Tibial nerve (tissue), 4 donors: ENCODE measurements at regions not wholly inside any gene's neighbourhood (a gene's known extent, or its start where the extent isn't known, plus 50 kb on each side); places are given as distances from the start of the nearest gene placed in this dataset.

ENCODE experiments used
- DNase-seq, 2 donors: peaks; one replicate each; pipeline ENCODE4 v3.0.0-alpha.2; 2019; ENCODE audit warnings: low spot score in 2 of 2
- H3K27ac ChIP-seq, 4 donors: fragments of 200-600 bp; sonication (generic) in 3 of 4; one replicate each; pipeline ENCODE4 v1.5.1; 2017 to 2019; ENCODE audit warnings: mild to moderate bottlenecking in 1 of 4
- H3K27me3 ChIP-seq, 2 donors: fragments of 200-600 bp; sonication (generic) in 1 of 2; one replicate each; pipeline versions ENCODE4 v1.5.1 to v1.6.0; 2017 to 2019
- H3K36me3 ChIP-seq, 3 donors: fragments of 200-600 bp; sonication (generic); one replicate each; pipeline ENCODE4 v1.5.1; 2018 to 2019
- H3K4me1 ChIP-seq, 4 donors: fragments of 200-600 bp; sonication (generic) in 3 of 4; one replicate each; pipeline ENCODE4 v1.5.1; 2017 to 2019
- H3K4me3 ChIP-seq, 4 donors: fragments of 200-600 bp; sonication (generic) in 3 of 4; one replicate each; pipeline ENCODE4 v1.5.1; 2017 to 2019; ENCODE audit warnings: mild to moderate bottlenecking in 1 of 4, moderate library complexity in 1 of 4
- H3K9me3 ChIP-seq, 4 donors: fragments of 200-600 bp; sonication (generic) in 3 of 4; one replicate each; pipeline ENCODE4 v1.5.1; 2017 to 2019
- EP300 ChIP-seq, 2 donors: sonication (generic); formaldehyde crosslinking; IDR thresholded peaks; one replicate each; pipeline ENCODE4 v1.6.1; 2017; ENCODE audit warnings: antibody characterized with exemption in 2 of 2, mild to moderate bottlenecking in 1 of 2
- POLR2A ChIP-seq, 2 donors: fragments of 450-650 bp; IDR thresholded peaks; one replicate each; pipeline ENCODE4 v1.6.1; 2017; ENCODE audit warnings: antibody characterized with exemption in 2 of 2, mild to moderate bottlenecking in 2 of 2, moderate library complexity in 2 of 2
- WGBS, 2 donors: methylation state at CpG; one replicate each; pipeline ENCODE4 v1.1.5; 2018; 5-methylcytosine and 5-hydroxymethylcytosine counted together
- TF ChIP-seq, protein P1 (sequence below), 5 experiments: fragments of 200-600 bp in 3 of 5; fragments of 450-650 bp in 2 of 5; sonication (generic) in 3 of 5; IDR thresholded peaks; one replicate each; pipeline ENCODE4 v1.5.1; 2016 to 2019; ENCODE audit warnings: antibody characterized with exemption in 5 of 5, mild to moderate bottlenecking in 3 of 5, moderate library complexity in 2 of 5

- H3K27me3 ChIP-seq = no peaks in the 10 kb centered on the region
- H3K27ac ChIP-seq = no peak overlapping the region
- peaks cover 0 to 8% (median 2%) of the 10 kb centered on the region in 4 donors for H3K4me1 ChIP-seq
- no peak for DNase-seq
- H3K36me3 ChIP-seq = no peaks in the 10 kb centered on the region
- H3K9me3 ChIP-seq = no peaks in the 10 kb centered on the region
- WGBS, 2 donors = 42 to 57% methylated on average over 1 of the region's 1 CpG
- H3K4me3 ChIP-seq = no peak overlapping the region
- no peak for TF ChIP-seq POLR2A (IDR thresholded peaks at IDR 0.05)
- TF ChIP-seq, protein P1, sequence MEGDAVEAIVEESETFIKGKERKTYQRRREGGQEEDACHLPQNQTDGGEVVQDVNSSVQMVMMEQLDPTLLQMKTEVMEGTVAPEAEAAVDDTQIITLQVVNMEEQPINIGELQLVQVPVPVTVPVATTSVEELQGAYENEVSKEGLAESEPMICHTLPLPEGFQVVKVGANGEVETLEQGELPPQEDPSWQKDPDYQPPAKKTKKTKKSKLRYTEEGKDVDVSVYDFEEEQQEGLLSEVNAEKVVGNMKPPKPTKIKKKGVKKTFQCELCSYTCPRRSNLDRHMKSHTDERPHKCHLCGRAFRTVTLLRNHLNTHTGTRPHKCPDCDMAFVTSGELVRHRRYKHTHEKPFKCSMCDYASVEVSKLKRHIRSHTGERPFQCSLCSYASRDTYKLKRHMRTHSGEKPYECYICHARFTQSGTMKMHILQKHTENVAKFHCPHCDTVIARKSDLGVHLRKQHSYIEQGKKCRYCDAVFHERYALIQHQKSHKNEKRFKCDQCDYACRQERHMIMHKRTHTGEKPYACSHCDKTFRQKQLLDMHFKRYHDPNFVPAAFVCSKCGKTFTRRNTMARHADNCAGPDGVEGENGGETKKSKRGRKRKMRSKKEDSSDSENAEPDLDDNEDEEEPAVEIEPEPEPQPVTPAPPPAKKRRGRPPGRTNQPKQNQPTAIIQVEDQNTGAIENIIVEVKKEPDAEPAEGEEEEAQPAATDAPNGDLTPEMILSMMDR (IDR thresholded peaks at IDR 0.05) = no peak
- no peak for TF ChIP-seq EP300 (IDR thresholded peaks at IDR 0.05)
Observed at GRCh38 chr18:27411013-27411412, 225.9 kb upstream of the CHST9 start.

DNA sequence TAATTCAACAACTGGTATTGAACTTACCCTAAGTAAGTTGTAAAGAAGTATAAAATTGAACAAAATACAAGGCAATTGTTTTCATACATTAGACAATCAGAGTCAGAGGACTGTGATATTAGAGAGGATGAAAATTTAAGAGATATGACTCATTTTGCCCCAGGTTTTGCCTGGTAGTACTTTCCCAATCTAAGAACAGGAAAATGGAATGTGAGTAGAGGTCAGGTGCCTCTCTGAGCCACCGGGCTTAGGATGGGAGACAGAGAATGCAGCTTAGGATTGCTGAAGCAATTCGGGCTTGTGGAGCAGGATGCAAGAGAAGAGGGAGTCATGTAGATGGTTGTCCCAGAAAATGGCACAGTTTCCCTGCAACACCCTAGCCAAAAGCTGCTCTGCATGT lies 219.7 kb upstream of the CHST9 start:
- 77 to 82% methylated on average over 2 of the region's 2 CpGs for WGBS, 2 donors
- no peak for DNase-seq
- Histone ChIP-seq H3K4me1 (no peaks in the 10 kb centered on the region), H3K27me3 (no peaks in the 10 kb centered on the region), H3K36me3 (no peaks in the 10 kb centered on the region), H3K9me3 (no peaks in the 10 kb centered on the region), H3K27ac (no peak overlapping the region), H3K4me3 (no peak overlapping the region)
- TF ChIP-seq, protein P1 (IDR thresholded peaks at IDR 0.05) = no peak
- TF ChIP-seq POLR2A (IDR thresholded peaks at IDR 0.05) (no peak), EP300 (IDR thresholded peaks at IDR 0.05) (no peak)

GRCh38 chr18:27400001-27400400 lies 214.9 kb upstream of the CHST9 start:
- Histone ChIP-seq H3K27me3 (no peaks in the 10 kb centered on the region), H3K9me3 (no peaks in the 10 kb centered on the region), H3K27ac (no peak overlapping the region), H3K4me1 (no peaks in the 10 kb centered on the region), H3K36me3 (no peaks in the 10 kb centered on the region), H3K4me3 (no peak overlapping the region)
- TF ChIP-seq, protein P1 (IDR thresholded peaks at IDR 0.05) = no peak
- WGBS, 2 donors = 70 to 75% methylated on average over 9 of the region's 9 CpGs
- DNase-seq = no peak

- no peak for DNase-seq
- H3K4me1 ChIP-seq = no peaks in the 10 kb centered on the region
- no peaks in the 10 kb centered on the region for H3K27me3 ChIP-seq
- TF ChIP-seq EP300 (IDR thresholded peaks at IDR 0.05) = no peak
- no peak for TF ChIP-seq POLR2A (IDR thresholded peaks at IDR 0.05)
- TF ChIP-seq, protein P1 (IDR thresholded peaks at IDR 0.05) = no peak
- 76 to 79% methylated on average over 1 of the region's 1 CpG for WGBS, 2 donors
- no peaks in the 10 kb centered on the region for H3K9me3 ChIP-seq
- no peak overlapping the region for H3K27ac ChIP-seq
- H3K36me3 ChIP-seq = no peaks in the 10 kb centered on the region
- no peak overlapping the region for H3K4me3 ChIP-seq
Observed at GRCh38 chr18:27395752-27396151, 210.6 kb upstream of the CHST9 start.

DNA sequence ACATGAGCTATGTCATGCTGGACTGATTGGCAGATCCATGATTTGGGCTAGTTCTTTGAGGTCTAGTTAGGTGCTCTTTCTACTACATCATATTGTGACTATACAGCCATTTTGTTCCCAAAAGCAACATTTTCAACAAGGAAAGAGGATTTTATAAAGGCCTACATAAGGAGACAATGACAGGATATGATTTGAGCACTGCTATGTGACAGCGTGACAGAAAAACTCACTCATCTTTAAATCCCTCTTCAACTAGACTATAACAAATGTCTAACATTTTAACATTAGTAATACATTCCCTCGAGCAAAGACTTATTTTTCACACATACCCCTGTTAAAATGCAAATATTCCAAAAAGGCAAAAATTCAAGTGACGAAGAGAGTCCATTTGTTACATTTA lies 209.6 kb upstream of the CHST9 start:
- 80 to 84% methylated on average over 3 of the region's 3 CpGs for WGBS, 2 donors
- DNase-seq = no peak
- TF ChIP-seq, protein P1 (IDR thresholded peaks at IDR 0.05) = no peak
- TF ChIP-seq EP300 (IDR thresholded peaks at IDR 0.05) (no peak), POLR2A (IDR thresholded peaks at IDR 0.05) (no peak)
- Histone ChIP-seq H3K36me3 (no peaks in the 10 kb centered on the region), H3K27ac (no peak overlapping the region), H3K4me1 (no peaks in the 10 kb centered on the region), H3K9me3 (peaks cover 0 to 1% (median 0%) of the 10 kb centered on the region in 4 donors), H3K27me3 (no peaks in the 10 kb centered on the region), H3K4me3 (no peak overlapping the region)
